Endodermal cell (in vitro differentiated cells): ENCODE measurements at regions not wholly inside any gene's neighbourhood (a gene's known extent, or its start where the extent isn't known, plus 50 kb on each side); places are given as distances from the start of the nearest gene placed in this dataset.
A peak's percentile ranks its signal among the peaks of the same experiment; 100 is the strongest.

Source experiments
- DNase-seq: peaks from one replicate; pipeline ENCODE4 v3.0.0-alpha.2; 2017
- H3K27ac ChIP-seq: 2 replicates; pipeline ENCODE4 v1.5.1; 2013; ENCODE audit warnings: mild to moderate bottlenecking, low read depth, low read length, moderate library complexity
- H3K27me3 ChIP-seq: 2 replicates; pipeline ENCODE4 v1.6.1; 2013; ENCODE audit warnings: mild to moderate bottlenecking, low read length, moderate library complexity; ENCODE audit not compliant: insufficient read depth, control insufficient read depth, poor library complexity, severe bottlenecking
- H3K36me3 ChIP-seq: 2 replicates; pipeline ENCODE4 v1.7.0; 2013; ENCODE audit warnings: mild to moderate bottlenecking, low read length, moderate library complexity; ENCODE audit not compliant: control insufficient read depth, insufficient read depth
- H3K4me1 ChIP-seq: one replicate; pipeline ENCODE4 v1.7.0; 2013; ENCODE audit warnings: low read length; ENCODE audit not compliant: control insufficient read depth, insufficient read depth
- H3K4me3 ChIP-seq: 2 replicates; pipeline ENCODE4 v1.5.1; 2013; ENCODE audit warnings: mild to moderate bottlenecking, low read length, moderate library complexity
- H3K9ac ChIP-seq: 2 replicates; pipeline ENCODE4 v1.6.1; 2013; ENCODE audit warnings: mild to moderate bottlenecking, low read length, moderate library complexity; ENCODE audit not compliant: poor library complexity, severe bottlenecking; ENCODE audit errors: extremely low read depth
- H3K9me3 ChIP-seq: 2 replicates; pipeline ENCODE4 v1.6.1; 2013; ENCODE audit warnings: mild to moderate bottlenecking, low read length, moderate library complexity; ENCODE audit not compliant: control insufficient read depth
- H3K27ac Mint-ChIP-seq: 2 replicates; pipeline ENCODE4 v1.8.0; 2020; ENCODE audit warnings: mixed read lengths
- H3K27me3 Mint-ChIP-seq: 2 replicates; pipeline ENCODE4 v1.8.0; 2021; ENCODE audit warnings: mild to moderate bottlenecking, mixed read lengths; ENCODE audit not compliant: insufficient read depth
- H3K36me3 Mint-ChIP-seq: 2 replicates; pipeline ENCODE4 v1.8.0; 2020; ENCODE audit warnings: low read depth, mixed read lengths
- H3K4me1 Mint-ChIP-seq: 2 replicates; pipeline ENCODE4 v1.8.0; 2020; ENCODE audit warnings: mixed read lengths
- H3K4me3 Mint-ChIP-seq: 2 replicates; pipeline ENCODE4 v1.8.0; 2020; ENCODE audit warnings: mild to moderate bottlenecking, moderate library complexity, mixed read lengths
- H3K9me3 Mint-ChIP-seq: 2 replicates; pipeline ENCODE4 v1.8.0; 2020; ENCODE audit warnings: mild to moderate bottlenecking, mixed read lengths
- WGBS, 2 experiments: methylation state at CpG; one replicate each; pipeline versions ENCODE4 v1.1.5 to v1.1.7; 2013; ENCODE audit warnings: missing lambda C conversion rate in 2 of 2, mixed read lengths in 1 of 2; ENCODE audit not compliant: insufficient coverage in 1 of 2, insufficient read length in 1 of 2; 5-methylcytosine and 5-hydroxymethylcytosine counted together
- TF ChIP-seq, protein P1 (sequence below): fragments of 200-600 bp; sonication (generic); conservative IDR thresholded peaks from 2 replicates; pipeline ENCODE4 v1.5.0; 2021; ENCODE audit warnings: antibody characterized with exemption, mild to moderate bottlenecking

GRCh38 chr16:16996827-16997226, 473.9 kb downstream of the XYLT1 start:
- peak; percentile 74 for DNase-seq
- Mint-ChIP-seq H3K27ac (no peak overlapping the region), H3K36me3 (no peaks in the 10 kb centered on the region), H3K4me3 (no peak overlapping the region), H3K4me1 (peaks cover 13% of the 10 kb centered on the region), H3K9me3 (no peaks in the 10 kb centered on the region), H3K27me3 (no peaks in the 10 kb centered on the region)
- Histone ChIP-seq H3K9ac (no peak overlapping the region), H3K27me3 (no peaks in the 10 kb centered on the region), H3K4me3 (no peak overlapping the region), H3K4me1 (no peaks in the 10 kb centered on the region), H3K9me3 (no peaks in the 10 kb centered on the region), H3K27ac (no peak overlapping the region), H3K36me3 (no peaks in the 10 kb centered on the region)
- TF ChIP-seq, protein P1, sequence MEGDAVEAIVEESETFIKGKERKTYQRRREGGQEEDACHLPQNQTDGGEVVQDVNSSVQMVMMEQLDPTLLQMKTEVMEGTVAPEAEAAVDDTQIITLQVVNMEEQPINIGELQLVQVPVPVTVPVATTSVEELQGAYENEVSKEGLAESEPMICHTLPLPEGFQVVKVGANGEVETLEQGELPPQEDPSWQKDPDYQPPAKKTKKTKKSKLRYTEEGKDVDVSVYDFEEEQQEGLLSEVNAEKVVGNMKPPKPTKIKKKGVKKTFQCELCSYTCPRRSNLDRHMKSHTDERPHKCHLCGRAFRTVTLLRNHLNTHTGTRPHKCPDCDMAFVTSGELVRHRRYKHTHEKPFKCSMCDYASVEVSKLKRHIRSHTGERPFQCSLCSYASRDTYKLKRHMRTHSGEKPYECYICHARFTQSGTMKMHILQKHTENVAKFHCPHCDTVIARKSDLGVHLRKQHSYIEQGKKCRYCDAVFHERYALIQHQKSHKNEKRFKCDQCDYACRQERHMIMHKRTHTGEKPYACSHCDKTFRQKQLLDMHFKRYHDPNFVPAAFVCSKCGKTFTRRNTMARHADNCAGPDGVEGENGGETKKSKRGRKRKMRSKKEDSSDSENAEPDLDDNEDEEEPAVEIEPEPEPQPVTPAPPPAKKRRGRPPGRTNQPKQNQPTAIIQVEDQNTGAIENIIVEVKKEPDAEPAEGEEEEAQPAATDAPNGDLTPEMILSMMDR: peak; percentile 75
- 60 to 66% methylated on average over 1 to 3 of the region's 3 CpGs for whole genome bisulfite sequencing, 2 experiments

DNA sequence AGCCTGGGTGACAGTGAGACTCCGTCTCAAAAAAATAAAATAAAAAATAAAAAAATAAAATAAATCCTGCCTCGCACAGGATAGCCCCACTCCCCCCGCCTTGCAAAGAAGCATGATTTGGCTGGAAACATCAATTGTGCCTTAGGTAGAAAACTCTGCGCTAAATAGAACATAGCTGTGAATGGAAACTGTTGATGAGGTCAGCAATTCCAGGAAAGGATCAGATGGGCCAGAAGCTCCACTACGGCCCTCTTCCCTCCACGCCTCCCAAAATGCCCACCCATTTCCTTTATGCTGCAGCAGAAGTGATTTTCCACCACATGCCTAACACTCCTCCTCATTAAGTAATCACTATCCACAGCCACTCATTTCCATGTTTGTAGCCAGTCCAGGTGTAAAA, 473.4 kb downstream of the XYLT1 start:
- Histone ChIP-seq H3K27ac (no peak overlapping the region), H3K27me3 (no peaks in the 10 kb centered on the region), H3K36me3 (no peaks in the 10 kb centered on the region), H3K4me1 (no peaks in the 10 kb centered on the region), H3K9me3 (no peaks in the 10 kb centered on the region), H3K4me3 (no peak overlapping the region), H3K9ac (no peak overlapping the region)
- Mint-ChIP-seq H3K4me1 (peaks cover 10% of the 10 kb centered on the region), H3K4me3 (no peak overlapping the region), H3K27me3 (no peaks in the 10 kb centered on the region), H3K36me3 (no peaks in the 10 kb centered on the region), H3K27ac (no peak overlapping the region), H3K9me3 (no peaks in the 10 kb centered on the region)
- 91 to 100% methylated on average over 5 of the region's 6 CpGs for WGBS, 2 experiments
- DNase-seq: no peak
- TF ChIP-seq, protein P1: no peak

- Histone ChIP-seq H3K36me3 (no peaks in the 10 kb centered on the region), H3K9ac (no peak overlapping the region), H3K4me1 (no peaks in the 10 kb centered on the region), H3K9me3 (no peaks in the 10 kb centered on the region), H3K27me3 (no peaks in the 10 kb centered on the region), H3K4me3 (no peak overlapping the region), H3K27ac (no peak overlapping the region)
- peaks cover 17% of the 10 kb centered on the region for H3K9me3 Mint-ChIP-seq
- no peak overlapping the region for H3K27ac Mint-ChIP-seq
- DNase-seq: no peak
- TF ChIP-seq, protein P1: no peak
- no peaks in the 10 kb centered on the region for H3K36me3 Mint-ChIP-seq
- 98% methylated on average over 3 of the region's 3 CpGs; no CpG with 5 or more reads in 1 of the 2 experiments for WGBS, 2 experiments
- H3K27me3 Mint-ChIP-seq: no peaks in the 10 kb centered on the region
- no peaks in the 10 kb centered on the region for H3K4me1 Mint-ChIP-seq
- H3K4me3 Mint-ChIP-seq: no peak overlapping the region
Observed at GRCh38 chr16:17001471-17001870, 469.3 kb downstream of the XYLT1 start.
